Choroid plexus epithelial cell (primary cell): ENCODE measurements at regions not wholly inside any gene's neighbourhood (a gene's known extent, or its start where the extent isn't known, plus 50 kb on each side); places are given as distances from the start of the nearest gene placed in this dataset.

Source experiments
- DNase-seq: peaks from one replicate; pipeline ENCODE4 v3.0.0-alpha.2; 2010; ENCODE audit warnings: low read depth
- H3K4me3 ChIP-seq: 2 replicates; pipeline ENCODE4 v1.5.1; 2011; ENCODE audit warnings: low read depth, mild to moderate bottlenecking, control low read depth, low read length, moderate library complexity
- CTCF ChIP-seq: conservative IDR thresholded peaks from 2 replicates; pipeline ENCODE4 v1.5.1; 2011; ENCODE audit warnings: low read depth, mild to moderate bottlenecking, control low read depth, inconsistent platforms, low read length, moderate library complexity

DNA sequence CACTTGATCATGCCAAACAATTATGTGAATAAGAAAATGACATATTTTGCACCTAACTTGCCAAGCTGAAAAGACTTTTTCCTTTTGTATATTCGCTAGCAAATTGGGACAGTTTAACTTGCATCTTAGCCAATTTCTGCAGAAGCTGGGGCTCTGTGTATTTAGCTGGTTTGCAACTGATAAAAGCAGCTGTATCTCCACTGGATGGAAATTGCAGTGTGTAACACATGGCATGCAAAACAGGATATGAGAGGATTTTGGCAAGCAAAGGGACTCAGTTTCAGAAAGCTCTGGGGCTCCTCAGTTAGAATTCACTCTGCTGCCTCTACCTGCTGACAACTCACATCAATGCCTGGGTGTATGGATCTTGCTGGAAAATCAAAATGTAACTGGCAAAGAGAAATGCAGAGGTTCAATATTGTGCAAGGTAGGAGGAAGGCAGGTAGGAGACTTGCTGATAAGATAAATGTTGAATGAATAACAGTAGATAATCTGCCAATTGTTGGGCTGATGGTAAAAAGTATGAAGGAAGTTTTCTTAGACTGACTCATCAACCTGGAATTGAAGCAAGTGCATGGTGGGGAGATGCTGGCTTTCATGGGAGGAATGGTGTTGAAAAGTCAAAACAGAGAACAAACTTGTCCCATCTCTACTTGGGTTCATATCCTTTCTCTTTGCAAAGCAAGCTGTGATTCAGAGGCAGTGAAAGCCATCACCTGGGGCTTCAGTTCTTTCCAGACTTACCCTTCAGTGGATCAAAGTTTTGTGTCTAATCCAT is 546.9 kb upstream of the AMELY start:
- no peak for TF ChIP-seq CTCF
- DNase-seq = peak; percentile 83
- H3K4me3 ChIP-seq = no peak overlapping the region

- TF ChIP-seq CTCF = no peak
- DNase-seq = peak; percentile 87
Measured at GRCh38 chrY:7457286-7458015, 545.9 kb upstream of the AMELY start.

DNA sequence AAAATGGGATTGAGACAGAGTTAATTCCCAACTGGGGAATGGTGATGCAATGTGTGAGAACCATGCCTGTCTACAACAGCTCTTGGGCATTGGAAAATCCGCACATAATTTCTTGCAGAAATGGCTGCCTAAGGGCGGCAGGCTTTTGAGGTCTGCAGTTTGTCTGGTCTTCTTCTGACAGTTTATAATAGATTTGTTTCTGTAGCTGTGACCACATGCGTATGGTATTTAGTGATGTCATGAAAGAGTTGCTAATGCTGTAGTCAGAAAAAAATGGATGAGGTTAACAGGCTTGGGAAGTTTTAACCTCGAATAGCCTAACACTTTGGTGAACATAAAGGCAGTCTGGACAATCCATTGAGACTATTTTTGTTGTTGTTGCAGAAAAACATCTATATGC is 544.1 kb upstream of the AMELY start:
- DNase-seq = peak; percentile 79
- TF ChIP-seq CTCF = no peak
- H3K4me3 ChIP-seq = no peak overlapping the region

More at GRCh38 chrY:7457286-7458015, 545.9 kb upstream of the AMELY start:
- no peak overlapping the region for H3K4me3 ChIP-seq

GRCh38 chrY:7453336-7453735 is 541.8 kb upstream of the AMELY start:
- no peak overlapping the region for H3K4me3 ChIP-seq
- TF ChIP-seq CTCF = no peak
- no peak for DNase-seq

DNA sequence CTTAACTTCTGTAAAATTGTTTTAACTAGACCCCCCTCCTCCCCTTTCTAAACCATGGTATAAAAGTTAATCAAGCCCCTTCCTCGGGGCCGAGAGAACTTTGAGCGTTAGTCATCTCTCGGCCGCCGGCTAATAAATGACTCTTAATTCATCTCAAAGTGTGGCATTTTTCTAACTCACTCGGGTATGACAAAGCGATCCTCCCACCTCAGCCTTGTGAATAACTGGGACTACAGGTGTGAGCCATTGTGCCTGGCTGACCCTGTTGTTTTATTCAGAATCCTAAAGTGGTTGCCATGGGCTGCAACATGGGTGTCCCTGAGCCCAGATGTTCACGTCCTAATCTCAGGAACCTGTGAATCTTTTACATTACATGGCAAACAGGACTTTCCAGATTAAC is 540.7 kb upstream of the AMELY start:
- no peak for DNase-seq
- H3K4me3 ChIP-seq = no peak overlapping the region
- TF ChIP-seq CTCF = no peak

- no peak overlapping the region for H3K4me3 ChIP-seq
- no peak for DNase-seq
- TF ChIP-seq CTCF = no peak
Measured at GRCh38 chrY:7449860-7450259, 538.3 kb upstream of the AMELY start.
